ENCODE measurements at regions not wholly inside any gene's neighbourhood (a gene's known extent, or its start where the extent isn't known, plus 50 kb on each side); places are given as distances from the start of the nearest gene placed in this dataset.

- no peak for DNase-seq (ENCODE audit: low spot score)
Measured at GRCh38 chr6:156519940-156520339, 257.2 kb upstream of the ARID1B start.

- no peak for DNase-seq (ENCODE audit: low spot score)
Measured at GRCh38 chr6:156517088-156517487, 260.1 kb upstream of the ARID1B start.

GRCh38 chr6:156515242-156515641 is 261.9 kb upstream of the ARID1B start:
- DNase-seq (ENCODE audit: low spot score): no peak

- no peak for DNase-seq (ENCODE audit: low spot score)
Measured at GRCh38 chr6:156513504-156513903, 263.7 kb upstream of the ARID1B start.

DNA sequence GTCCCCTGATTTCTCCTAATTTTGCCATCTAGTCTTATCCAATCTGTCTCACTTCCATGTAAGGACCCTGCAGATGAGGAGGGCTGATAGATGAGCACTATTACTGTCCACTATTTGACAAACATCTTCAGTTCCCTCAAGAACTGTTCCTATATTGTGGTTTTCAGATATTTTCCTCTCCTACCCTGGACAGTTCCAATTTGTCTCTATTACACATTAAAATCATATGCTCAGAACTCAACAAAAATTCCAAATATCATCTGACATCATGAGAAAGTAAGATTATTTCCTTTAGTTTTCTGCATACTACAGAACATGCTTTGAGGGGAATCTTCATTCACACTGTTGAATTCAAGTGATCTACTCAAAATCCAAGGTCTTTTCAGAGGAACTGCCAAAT is 265.6 kb upstream of the ARID1B start:
- no peak for DNase-seq (ENCODE audit: low spot score)

GRCh38 chr6:156511051-156511450 is 266.1 kb upstream of the ARID1B start:
- no peak for DNase-seq (ENCODE audit: low spot score)

GRCh38 chr6:156510242-156510641 is 266.9 kb upstream of the ARID1B start:
- no peak for DNase-seq (ENCODE audit: low spot score)

DNA sequence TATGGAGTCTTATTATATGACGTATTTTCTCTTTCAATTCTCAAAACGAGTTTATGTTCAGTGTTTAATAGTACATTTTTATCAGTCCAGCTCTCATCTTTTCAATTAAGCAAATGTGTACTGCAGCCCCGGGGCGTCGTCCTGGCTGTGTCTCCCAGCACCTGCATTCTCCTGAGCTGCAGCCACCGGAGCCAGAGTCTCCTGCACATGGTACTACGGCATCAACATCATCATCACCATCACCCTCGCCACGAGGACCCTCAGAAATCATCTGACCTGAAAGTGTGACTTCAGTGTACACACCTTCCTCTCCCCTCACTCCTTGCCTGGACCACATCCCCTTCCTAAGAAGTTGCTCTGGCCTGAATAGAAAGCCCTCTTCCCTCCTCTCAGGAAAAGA is 267.7 kb upstream of the ARID1B start:
- DNase-seq (ENCODE audit: low spot score): no peak

DNA sequence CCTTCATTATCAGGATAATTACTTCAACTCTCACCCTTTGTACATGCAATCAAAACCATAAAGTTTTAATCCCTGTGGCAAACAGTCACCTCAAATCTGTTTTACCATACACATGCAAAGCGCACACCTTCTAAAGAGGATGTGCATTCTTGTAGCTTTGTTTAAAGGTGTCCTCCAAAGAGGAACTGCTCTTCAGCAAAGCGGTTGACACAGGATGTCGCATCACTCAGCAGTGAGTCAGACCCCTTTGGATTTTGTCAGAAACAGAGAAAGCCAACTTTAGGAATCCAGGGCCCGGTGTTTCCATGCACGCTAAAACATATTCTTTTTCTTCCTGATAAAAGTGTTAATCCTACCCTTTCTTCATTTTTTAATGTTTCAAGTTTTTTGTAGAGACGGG is 268.3 kb upstream of the ARID1B start:
- no peak for DNase-seq (ENCODE audit: low spot score)

GRCh38 chr6:156508126-156508525 is 269.1 kb upstream of the ARID1B start:
- DNase-seq (ENCODE audit: low spot score): no peak

- DNase-seq (ENCODE audit: low spot score): no peak
Measured at GRCh38 chr6:156507656-156508055, 269.5 kb upstream of the ARID1B start.

DNA sequence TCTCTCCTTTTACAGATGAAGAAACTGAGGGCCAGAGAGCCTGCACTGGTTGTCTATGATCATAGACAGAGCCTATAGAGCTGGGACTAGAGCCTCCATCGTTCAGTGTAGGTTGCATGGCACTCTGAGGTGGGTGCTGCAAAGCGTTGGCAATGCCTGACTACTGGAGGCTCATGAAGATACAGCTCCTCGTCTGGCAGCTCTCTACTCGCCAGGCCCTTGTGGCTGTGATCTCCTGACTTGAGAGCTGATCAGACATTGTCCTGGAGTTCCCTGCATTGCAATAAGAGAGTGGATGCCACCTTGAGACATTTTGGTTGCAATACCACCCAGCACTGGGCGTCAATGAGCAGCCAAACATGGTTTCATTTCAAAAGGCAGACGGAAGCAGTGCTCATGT is 270.1 kb upstream of the ARID1B start:
- DNase-seq (ENCODE audit: low spot score): no peak

GRCh38 chr6:156502969-156503504 is 274.1 kb upstream of the ARID1B start:
- DNase-seq (ENCODE audit: low spot score): no peak

GRCh38 chr6:156497618-156498017 is 279.6 kb upstream of the ARID1B start:
- no peak for DNase-seq (ENCODE audit: low spot score)

- DNase-seq (ENCODE audit: low spot score): no peak
Measured at GRCh38 chr6:156487877-156488276, 289.3 kb upstream of the ARID1B start.

- no peak for DNase-seq (ENCODE audit: low spot score)
Measured at GRCh38 chr6:156485150-156485549, 292.0 kb upstream of the ARID1B start.

- no peak for DNase-seq (ENCODE audit: low spot score)
Measured at GRCh38 chr6:156474507-156475120, 302.6 kb upstream of the ARID1B start.

DNA sequence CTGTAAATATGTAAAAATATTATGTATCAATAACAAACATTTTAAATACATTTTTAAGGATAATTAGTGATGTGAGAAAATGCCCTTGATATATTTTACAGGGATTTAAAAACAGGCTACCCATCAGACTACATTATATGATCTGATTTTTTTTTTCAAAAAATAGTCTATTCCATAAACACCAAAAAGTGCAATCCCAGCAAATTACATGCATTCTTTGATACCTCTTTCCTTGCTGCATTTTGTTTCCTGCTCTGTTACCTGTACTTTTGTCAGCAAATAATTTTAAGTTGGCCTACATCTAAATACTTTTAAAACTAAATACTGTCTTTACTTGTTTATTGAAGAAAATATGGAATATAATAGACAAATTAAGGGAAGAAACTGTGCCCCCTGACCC is 306.2 kb upstream of the ARID1B start:
- no peak for DNase-seq (ENCODE audit: low spot score)

- no peak for DNase-seq (ENCODE audit: low spot score)
Measured at GRCh38 chr6:156464100-156464878, 312.9 kb upstream of the ARID1B start.

GRCh38 chr6:156461647-156462046 is 315.5 kb upstream of the ARID1B start:
- no peak for DNase-seq (ENCODE audit: low spot score)

GRCh38 chr6:156457601-156458000 is 319.6 kb upstream of the ARID1B start:
- no peak for DNase-seq (ENCODE audit: low spot score)

DNA sequence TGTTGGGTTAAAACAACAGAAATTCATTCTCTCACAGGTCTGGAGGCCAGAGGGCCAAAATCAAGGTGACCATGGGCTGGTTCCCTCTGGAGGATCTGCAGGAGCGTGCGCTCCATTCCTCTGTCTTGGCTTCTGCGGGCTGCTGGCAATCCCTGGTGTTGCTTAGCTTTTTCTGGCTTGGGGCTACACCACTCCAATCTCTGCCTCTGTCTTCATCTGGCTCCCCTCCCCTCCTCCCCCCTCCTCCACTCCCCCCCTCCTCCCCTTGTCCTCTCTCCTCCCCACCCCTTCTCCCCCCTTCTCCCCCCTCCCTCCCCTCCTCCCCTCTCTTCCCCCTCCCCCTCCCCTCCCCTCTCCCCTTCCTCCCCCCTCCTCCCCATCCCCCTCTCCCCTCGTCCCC is 321.3 kb upstream of the ARID1B start:
- no peak for DNase-seq (ENCODE audit: low spot score)

- no peak for DNase-seq (ENCODE audit: low spot score)
Measured at GRCh38 chr6:156454867-156455266, 322.3 kb upstream of the ARID1B start.

- DNase-seq (ENCODE audit: low spot score): no peak
Measured at GRCh38 chr6:156451726-156452125, 325.5 kb upstream of the ARID1B start.

Measured in NAMALWA (cell line).